NT2/D1 (cell line): ENCODE measurements at regions not wholly inside any gene's neighbourhood (a gene's known extent, or its start where the extent isn't known, plus 50 kb on each side); places are given as distances from the start of the nearest gene placed in this dataset.

Source experiments
- SUZ12 ChIP-seq: IDR thresholded peaks from 2 replicates; pipeline ENCODE4 v1.6.1; 2011; ENCODE audit not compliant: insufficient read length, insufficient read depth; ENCODE audit errors: extremely low read depth
- YY1 ChIP-seq: IDR thresholded peaks from 2 replicates; pipeline ENCODE4 v1.6.1; 2011; ENCODE audit not compliant: insufficient read length, insufficient read depth
- ZNF274 ChIP-seq: IDR thresholded peaks from 2 replicates; pipeline ENCODE4 v1.6.1; 2011; ENCODE audit warnings: mild to moderate bottlenecking, low read depth, low read length

GRCh38 chr14:44027397-44027796, 479.7 kb downstream of the FSCB start:
- no peak for TF ChIP-seq SUZ12
- no peak for TF ChIP-seq ZNF274
- no peak for TF ChIP-seq YY1
